HG03135 (cell line): ENCODE measurements at regions not wholly inside any gene's neighbourhood (a gene's known extent, or its start where the extent isn't known, plus 50 kb on each side); places are given as distances from the start of the nearest gene placed in this dataset.

Experiments
- ATAC-seq: cut with Tn5 transposase; IDR thresholded peaks from one replicate; pipeline ENCODE4 v1.9.1; 2021; ENCODE audit warnings: mild to moderate bottlenecking, moderate library complexity; ENCODE audit not compliant: unreplicated experiment

DNA sequence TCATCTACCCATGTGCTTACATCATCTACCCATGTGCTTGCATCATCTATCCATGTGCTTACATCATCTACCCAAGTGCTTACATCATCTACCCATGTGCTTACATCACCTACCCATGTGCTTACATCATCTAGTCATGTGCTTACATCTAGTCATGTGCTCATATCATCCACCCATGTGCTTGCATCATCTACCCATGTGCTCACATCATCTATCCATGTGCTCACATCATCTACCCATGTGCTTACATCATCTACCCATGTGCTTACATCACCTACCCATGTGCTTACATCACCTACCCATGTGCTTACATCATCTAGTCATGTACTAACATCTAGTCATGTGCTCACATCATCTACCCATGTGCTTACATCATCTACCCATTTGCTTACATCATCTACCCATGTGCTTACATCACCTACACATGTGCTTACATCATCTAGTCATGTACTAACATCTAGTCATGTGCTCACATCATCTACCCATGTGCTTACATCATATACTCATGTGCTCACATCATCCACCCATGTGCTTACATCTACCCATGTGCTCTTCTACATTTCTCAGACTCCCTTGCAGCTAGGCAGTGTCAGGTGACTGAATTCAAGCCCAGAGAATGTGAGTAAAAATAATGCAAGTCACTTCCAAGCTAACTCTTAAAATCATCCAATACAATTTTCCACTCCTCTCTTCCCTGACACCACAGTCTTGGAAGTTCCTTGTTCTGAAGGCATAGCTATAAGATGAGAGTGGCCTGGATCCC lies 196.8 kb downstream of the CBLN1 start:
- ATAC-seq = no peak

DNA sequence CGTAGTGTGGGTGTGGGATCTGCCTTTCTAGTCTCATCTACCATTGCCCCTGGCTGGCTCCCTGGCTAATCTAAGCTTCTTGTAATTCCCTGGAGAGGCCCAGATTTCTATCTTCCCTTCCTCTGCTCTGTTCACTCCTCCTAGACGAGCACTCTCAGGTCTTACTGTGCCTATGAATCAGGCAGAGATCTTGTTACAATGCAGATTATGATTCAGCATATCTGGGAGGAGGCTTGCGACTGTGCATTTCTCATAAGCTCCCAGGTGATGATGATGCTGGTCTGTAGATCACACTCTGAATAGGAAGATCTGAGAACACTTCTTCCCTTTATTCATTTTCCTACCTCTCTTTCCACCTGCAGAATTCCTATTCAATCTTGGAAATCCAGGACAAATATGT lies 200.1 kb downstream of the CBLN1 start:
- ATAC-seq = no peak

DNA sequence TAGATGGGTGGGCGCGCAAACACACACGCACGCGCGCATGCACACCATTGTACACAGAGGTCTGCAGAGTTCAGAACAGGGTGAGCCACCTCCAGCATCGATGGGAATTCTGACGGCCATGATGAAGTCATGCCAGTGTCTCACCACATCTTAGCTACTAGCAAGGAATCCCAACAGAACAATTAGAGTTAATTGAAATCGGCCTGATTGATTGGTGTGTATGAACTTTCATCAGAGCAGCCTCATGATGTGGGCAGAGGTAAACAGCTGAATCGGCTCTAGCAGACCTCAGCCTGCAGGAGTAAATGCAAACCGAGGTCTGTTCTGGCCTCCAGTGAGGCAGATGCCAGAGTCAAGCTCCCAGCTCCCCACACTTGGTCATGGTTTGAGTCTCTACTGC lies 200.6 kb downstream of the CBLN1 start:
- ATAC-seq = no peak

DNA sequence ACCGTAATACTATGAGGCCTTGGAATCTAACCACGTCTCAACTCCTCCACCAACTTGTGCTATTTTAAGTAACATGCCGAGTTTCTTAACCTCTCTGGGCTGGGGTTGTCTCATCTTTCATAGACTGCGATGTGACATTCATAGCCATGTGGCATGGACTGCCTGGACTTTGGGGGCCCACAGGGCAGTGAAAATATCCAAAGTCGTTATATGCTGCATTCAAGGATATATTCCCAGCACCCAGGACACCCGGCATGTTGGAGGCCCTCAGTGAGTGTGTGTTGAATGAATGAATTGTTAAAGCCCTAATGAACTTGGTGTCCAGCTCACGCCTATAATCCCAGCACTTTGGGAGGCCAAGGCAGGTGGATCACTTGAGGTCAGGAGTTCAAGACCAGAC lies 203.1 kb downstream of the CBLN1 start:
- ATAC-seq = no peak

DNA sequence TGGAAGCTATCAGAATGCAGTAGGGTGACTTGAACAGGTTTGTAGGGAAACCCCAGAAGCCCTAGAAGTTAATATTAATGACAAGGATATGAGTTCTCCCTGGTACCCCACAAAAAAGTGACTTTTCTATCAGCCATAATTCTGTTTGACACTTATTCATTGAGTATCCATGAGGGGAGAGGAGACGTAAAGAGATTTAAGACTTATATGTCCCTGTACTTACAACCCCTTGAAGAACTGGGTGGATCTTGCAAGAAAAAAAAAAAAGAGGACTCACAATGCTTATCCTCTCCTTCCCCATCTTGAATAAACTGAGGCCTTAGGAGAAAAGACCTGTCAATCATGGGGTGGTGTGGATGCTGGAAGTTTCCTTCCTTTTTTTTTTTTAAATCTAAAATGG lies 203.5 kb downstream of the CBLN1 start:
- no peak for ATAC-seq

DNA sequence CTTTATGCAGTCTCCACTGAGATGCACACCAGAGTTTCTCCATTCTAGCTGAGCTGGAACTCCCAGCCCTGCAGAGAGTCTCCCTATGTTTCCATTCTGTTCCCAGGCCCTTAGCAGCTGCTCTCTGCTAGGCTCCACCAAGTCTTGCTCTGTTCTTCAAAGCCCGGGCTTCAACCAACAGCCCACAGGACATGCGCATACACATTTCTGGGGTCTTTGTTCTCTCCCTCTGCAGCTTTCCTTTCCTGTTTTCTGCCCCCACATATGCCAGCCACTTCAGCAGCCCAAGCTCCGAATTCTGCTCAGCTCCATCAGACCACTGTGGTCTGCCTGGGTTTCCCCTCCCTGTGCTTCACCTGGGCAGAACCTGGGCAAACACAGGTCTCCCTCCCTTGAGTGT lies 205.9 kb downstream of the CBLN1 start:
- no peak for ATAC-seq

DNA sequence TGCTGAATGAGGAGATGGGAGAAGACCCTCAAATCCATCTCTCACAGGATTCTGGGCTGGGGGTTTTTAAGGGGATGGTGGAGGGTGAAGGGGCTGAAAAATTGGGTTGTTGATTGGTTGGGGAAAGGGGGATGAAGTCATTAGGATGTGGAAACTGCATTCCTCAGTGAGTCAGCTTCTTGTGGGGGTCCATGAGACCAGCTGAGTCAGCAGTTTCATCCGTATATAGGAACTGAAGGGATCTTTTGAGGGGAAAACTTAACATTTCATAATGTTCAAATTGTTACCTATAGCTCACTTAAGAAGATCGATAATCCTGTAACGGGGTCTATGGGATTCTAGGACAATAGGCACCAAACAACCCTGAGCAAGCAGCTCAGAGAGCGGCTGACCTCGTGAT lies 213.4 kb downstream of the CBLN1 start:
- ATAC-seq = no peak

DNA sequence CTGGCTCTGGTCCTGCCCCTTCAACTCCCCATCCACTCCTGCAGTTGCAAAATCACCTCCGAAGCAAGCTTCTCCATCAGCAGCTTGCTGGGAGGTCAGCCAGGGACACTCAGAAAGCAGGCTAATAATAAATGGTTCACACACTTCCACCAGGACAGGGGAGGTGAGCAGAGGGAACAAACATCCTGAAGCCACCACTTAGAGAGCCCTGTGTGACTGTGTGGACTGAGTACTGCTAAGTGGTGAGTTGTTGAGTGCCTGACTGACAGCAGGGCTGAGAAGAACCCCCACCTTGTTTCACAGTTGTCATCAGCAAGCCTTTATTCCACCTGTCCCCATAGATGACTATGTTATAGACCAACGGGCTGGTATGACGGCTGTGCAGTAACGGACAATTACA lies 213.9 kb downstream of the CBLN1 start:
- no peak for ATAC-seq

DNA sequence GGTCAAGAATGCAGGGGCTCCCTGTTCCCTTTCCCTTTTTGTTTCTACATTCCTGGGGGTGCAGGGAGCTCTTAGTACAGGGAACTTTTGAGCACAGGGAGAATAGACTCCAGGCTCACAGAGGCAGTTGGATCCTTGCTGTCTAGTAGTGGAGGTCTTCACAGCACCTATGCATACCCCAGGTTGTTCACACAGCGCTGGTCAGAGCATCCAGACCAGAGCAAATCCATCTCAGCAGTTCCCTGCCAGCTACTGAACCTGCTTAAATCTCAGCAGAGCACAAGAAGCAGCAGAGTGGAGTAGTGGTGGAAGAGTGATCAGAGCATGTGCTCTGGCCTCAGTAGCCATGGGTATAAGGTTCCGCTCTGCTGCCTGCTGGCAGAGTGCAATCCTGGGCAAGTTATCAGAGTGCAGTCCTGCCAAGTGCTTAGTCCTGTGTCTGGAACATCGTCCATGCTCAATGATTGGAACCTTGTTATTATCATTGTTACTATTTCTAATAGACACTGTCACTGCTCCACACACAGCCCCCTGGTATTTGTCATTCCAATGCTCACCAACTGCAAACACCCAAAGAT lies 220.4 kb downstream of the CBLN1 start:
- ATAC-seq = no peak

DNA sequence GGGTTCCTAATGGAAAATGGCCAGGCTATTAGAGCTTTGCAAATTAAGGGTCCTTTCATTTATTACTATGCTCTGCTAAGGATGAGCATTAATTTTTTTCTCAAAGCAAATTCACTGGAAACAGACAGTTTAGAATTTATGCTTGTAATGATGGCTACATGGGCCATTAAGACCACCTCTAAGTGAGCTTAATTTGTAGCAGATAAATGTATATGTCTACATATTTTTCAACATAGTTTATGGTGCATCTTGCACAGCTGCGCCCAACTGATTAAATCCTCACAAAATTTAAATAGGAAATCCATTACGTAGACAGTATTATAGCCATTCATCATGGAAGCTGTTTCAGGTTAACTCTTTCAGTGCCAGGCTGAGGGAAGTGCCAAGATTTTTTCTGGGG lies 220.9 kb downstream of the CBLN1 start:
- ATAC-seq = no peak

DNA sequence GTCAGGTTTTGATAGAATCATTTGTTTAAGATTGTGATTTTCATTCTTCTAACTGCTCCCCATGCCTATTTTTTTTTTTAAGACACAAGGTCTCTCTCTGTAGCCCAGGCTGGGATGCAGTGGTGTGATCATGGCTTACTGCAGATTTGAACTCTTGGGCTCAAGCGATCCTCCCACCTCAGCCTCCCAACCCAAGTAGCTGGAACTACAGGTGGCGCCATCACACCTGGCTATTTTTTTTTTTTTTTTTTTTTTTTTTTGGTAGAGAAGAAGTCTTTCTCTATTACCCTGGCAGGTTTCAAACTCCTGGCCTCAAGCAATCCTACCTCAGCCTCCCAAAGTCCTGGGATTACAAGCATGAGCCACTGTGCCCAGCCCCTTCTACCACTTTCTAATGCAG lies 223.3 kb downstream of the CBLN1 start:
- no peak for ATAC-seq

DNA sequence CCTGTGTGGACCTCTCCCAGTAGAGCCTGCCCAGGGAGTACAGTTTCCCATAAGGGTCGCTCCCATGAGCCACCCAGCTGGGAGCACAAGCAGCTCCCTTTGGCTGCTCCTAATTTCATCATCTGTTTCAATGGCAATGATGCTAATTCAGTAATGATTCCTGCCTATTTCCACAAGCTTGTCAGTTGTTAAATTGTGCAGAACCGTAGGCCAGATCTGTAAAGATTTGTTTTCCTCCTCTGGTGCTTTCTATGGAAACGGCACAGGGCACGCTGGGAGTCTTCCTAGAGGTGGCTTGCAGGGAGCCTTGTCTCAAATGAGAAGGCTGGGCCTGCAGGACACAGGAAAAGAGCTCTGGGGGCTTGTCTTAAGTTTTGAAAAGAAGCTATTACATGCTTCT lies 223.7 kb downstream of the CBLN1 start:
- ATAC-seq = no peak

DNA sequence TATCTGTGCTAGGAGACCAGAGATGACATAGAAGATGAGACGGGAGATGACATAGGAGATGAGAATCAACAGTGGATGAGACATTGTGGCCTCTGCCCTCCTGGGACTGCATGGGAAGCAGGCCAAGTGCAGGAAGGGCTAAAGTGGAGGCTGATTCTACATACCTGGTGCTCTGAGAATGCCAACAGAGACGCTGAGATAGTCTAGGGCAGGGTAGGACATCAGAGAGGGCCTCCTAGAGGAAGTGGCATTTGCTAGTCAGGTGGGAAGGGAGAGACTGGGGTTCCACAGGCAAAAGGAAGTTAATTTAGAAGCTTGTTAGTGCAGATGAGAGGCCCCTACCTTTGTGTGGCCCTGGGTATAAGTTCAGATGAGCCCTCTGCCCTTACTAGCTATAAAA lies 224.2 kb downstream of the CBLN1 start:
- ATAC-seq = no peak

DNA sequence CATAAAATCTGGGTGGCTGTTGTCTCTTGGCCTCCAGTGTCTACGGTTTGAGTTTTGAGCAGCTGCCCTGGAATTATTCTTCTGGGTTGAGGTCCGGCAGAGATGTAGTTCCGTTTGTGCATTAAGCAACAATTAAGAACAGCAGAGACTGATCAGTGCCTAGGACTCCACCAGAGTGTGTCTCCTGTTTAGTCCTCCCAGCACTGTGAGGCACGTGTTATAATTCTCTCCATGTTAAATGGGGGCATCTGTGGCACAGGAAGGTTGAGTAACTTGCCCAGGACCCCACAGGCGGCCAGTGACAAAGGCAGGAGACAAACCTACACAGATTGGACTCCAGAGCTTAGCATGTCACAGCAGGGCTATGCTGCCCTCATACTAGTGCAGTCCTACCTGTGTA lies 225.1 kb downstream of the CBLN1 start:
- ATAC-seq = no peak

DNA sequence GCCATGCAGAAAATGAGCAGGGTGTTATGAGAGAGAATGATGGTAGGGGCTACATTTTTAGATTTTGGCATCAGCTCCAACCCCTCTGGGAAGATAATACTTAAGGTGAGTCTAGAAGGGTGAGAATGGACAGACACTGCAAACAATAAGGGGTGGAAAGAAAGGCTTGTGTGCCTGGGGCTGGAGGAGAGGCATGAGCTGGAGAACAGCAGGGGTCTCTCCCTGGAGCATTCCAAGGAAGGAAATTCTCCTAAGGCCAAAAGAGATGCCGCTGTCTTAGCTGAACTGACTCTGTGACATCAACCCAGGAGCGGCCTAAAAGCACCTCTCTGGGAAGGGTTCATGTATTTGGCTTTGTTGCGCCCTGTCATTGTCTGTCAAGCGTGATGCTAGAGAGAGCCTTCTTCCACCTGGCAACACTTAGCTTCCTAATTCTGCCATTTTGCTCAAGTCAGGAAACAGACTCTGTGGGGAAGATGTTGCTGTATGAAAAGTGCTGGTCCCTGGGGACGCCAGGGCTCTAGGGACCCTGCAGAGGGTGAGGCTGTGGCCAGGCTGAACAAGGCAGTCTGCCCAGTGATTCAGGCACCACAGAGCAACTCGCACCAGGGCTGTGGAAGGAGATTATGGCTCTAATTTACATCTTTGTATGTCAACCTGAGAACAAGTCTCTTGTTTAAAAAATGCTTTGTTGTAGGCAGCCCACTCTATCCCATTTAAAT lies 225.7 kb downstream of the CBLN1 start:
- no peak for ATAC-seq

DNA sequence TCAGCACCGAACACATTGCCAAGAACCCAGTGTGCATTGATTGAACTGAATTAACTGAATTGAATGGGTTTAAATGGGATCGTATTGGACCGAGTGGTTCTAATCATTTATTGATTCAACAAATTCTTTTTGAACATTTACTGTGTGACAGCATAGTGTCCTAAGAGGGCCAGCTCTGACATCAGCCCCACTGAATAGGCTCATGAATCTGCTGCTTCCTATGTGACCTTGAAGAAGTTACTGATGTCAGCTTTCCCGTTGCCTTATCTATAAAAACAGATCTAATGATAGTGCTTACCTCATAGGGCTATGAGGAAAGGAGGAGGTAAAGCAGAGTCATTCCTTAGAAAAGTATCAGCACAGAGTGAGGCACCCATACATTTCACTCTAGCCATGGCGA lies 226.3 kb downstream of the CBLN1 start:
- ATAC-seq = no peak

DNA sequence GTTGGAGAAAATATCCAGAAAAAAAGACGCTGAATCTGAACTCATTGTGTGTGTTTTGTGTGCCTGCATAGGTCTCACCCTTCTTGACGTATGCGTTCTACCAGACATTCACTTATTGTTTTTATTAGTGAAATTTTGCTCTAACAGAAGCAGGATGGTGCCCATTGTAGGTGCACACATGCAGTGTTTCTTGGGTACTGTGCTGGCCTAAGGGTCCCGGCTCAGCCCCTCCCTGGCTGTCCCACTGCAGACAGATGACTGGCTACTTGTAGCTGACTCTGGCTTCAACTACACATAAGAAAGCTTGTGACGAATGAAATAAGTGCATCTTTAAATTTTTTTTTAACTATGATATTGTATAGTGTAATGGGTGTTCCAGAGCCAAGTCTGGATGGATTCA lies 227.0 kb downstream of the CBLN1 start:
- ATAC-seq = no peak

DNA sequence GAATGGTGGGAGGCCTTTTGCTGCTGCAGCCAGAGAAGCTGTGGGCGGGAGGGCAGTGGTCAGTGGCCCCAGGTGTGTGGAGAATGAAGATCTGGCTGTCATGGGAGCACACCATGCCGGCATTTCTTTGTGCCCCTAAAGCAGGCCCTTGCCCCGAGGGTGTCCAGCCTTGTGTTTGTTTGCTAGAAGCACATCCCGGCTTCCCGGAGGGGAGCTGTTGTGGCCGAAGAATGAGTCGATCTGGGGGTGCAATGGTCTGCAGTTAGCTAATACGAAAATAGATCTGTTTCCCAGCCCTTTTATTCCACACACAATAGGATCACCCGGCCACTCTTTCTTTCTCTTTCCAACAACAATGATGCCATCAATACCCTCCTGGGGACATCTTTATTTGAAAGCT lies 228.8 kb downstream of the CBLN1 start:
- ATAC-seq = no peak

DNA sequence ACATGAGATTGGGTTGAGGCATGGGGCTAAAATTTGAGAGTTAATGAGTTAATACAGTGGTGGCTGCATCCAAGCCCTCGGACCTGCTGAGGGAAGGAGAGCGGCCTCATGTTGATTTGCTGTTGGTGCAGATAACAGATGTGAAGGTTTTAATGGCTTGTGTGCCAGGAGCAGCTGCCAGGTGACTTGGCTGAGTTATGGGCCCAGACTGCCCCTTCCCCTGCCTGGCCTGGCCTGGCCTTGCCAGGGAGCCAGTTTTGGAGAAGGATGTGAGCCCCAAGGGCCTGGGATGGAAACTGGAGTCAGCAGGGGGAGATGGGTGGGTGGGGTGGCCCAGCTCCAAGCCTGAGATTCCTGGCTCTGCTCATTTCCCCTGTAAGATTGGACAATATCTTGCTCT lies 230.1 kb downstream of the CBLN1 start:
- ATAC-seq = no peak

DNA sequence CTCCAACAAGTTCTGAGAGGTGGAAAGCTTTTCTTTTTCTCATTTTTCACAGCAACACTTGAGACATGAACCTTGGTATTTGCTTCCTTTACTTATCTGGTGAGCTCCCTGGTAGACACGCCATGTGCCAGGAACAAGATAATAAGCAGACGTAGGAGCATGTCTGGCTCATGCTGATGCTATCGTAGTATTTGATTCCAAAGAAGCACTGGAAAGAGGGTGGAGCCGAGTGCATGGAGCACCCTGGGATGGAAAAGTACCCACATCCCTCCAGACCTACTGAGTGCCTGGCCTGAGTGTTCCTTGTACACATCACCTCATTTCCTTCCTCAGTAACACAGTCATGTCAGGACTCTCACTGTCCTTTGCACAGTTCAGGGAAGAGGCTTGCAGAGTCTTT lies 231.0 kb downstream of the CBLN1 start:
- ATAC-seq = no peak

DNA sequence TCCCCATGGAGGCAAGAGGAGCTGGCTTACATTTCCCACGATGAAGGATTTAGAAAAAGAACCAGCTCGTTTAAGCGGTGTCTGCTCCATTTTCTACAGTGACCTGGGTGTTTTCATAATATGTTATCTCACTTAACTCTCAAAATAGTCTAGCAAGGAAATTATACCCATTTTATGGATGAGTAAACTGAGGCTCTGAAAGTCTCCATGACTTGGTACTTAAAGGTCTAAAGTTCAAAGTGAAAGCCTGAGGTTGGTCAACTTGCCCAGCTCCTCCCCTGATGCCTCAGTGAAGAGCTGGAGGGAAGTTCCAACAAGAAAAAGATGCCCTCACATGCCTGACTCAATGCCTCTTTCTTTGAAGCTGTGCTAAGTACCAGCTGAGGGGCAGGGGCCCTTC lies 232.0 kb downstream of the CBLN1 start:
- ATAC-seq = no peak

DNA sequence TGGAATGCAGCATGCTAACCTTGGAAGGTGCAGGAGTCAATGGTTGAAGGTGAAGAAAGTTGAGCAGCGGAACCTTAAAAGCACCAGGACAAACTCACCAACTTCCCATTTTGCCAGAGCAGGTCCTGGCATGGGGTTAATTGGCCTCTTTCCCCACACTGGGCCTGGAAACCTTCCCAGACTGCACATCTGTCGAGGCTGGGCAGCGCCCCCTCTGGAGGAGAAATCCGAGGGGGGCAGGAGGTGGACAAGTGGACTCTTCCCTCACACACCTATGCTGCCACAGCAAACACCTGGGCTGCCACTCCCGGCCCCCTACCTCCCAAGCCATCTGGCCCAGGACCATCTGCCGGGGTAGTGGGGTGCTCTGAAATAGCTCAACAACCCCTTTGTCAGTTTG lies 232.4 kb downstream of the CBLN1 start:
- ATAC-seq = no peak
